HEK293 (cell line): ENCODE measurements at regions not wholly inside any gene's neighbourhood (a gene's known extent, or its start where the extent isn't known, plus 50 kb on each side); places are given as distances from the start of the nearest gene placed in this dataset.

ENCODE experiments used
- ZEB2 ChIP-seq: fragments of 450-650 bp; formaldehyde crosslinking; IDR thresholded peaks from 2 replicates; pipeline ENCODE4 v1.5.1; 2016; ENCODE audit warnings: missing biosample characterization, missing genetic modification characterization
- ZNF366 ChIP-seq: fragments of 450-650 bp; formaldehyde crosslinking; conservative IDR thresholded peaks from 2 replicates; pipeline ENCODE4 v1.5.1; 2016; ENCODE audit warnings: missing biosample characterization, missing genetic modification characterization
- TF ChIP-seq, protein P1 (sequence below): fragments of 450-650 bp; formaldehyde crosslinking; IDR thresholded peaks from 2 replicates; pipeline ENCODE4 v1.5.1; 2016; ENCODE audit warnings: missing biosample characterization, missing genetic modification characterization

DNA sequence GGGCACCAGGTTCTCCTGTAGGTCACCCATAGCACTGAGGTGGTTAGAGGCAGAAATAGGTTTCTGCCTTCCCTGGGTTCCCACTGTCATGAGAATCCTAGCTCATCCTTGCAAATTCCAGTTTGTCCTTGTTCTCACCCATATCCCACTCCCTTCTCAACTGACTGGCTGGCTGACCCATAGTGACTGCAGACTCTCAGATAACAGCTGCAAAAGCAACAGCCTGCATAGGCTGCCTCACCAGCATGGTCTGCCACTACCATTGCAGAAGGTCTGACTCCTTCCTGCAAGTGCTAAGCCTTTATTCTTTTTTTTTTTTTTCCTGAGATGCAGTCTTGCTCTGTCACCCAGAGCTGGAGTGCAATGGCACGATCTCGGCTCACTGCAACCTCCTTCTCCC is 194.0 kb downstream of the SEMA6A start:
- TF ChIP-seq ZNF366 (tag by site-specific recombination) (no peak), ZEB2 (tag by site-specific recombination) (no peak)
- TF ChIP-seq, protein P1, sequence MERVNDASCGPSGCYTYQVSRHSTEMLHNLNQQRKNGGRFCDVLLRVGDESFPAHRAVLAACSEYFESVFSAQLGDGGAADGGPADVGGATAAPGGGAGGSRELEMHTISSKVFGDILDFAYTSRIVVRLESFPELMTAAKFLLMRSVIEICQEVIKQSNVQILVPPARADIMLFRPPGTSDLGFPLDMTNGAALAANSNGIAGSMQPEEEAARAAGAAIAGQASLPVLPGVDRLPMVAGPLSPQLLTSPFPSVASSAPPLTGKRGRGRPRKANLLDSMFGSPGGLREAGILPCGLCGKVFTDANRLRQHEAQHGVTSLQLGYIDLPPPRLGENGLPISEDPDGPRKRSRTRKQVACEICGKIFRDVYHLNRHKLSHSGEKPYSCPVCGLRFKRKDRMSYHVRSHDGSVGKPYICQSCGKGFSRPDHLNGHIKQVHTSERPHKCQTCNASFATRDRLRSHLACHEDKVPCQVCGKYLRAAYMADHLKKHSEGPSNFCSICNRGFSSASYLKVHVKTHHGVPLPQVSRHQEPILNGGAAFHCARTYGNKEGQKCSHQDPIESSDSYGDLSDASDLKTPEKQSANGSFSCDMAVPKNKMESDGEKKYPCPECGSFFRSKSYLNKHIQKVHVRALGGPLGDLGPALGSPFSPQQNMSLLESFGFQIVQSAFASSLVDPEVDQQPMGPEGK (tag by site-specific recombination): no peak
